SK-N-SH treated with all-trans-retinoic acid at 6 μM for 48 hours (cell line): ENCODE measurements at regions not wholly inside any gene's neighbourhood (a gene's known extent, or its start where the extent isn't known, plus 50 kb on each side); places are given as distances from the start of the nearest gene placed in this dataset.
"Not testable (repeated sequence)": the region's sequence is repeated elsewhere in the genome, so short reads cannot be mapped to it uniquely, and the experiment has no call there.

Experiments
- ATAC-seq: fragments of 200-7000 bp; cut with Tn5 transposase; 3 replicates; pipeline ENCODE4 v1.9.1; 2020; ENCODE audit warnings: mild to moderate bottlenecking, moderate library complexity
- ARNTL ChIP-seq: fragments of 450-650 bp; formaldehyde crosslinking; IDR thresholded peaks from 2 replicates; pipeline ENCODE4 v1.5.0; 2020; ENCODE audit warnings: low read depth, mild to moderate bottlenecking, moderate library complexity, borderline replicate concordance
- BACH2 ChIP-seq: fragments of 250-450 bp; sonication (Bioruptor Pico); IDR thresholded peaks from 2 replicates; pipeline ENCODE4 v1.9.0; 2021; ENCODE audit warnings: mild to moderate bottlenecking, borderline replicate concordance
- CREB5 ChIP-seq: fragments of 250-450 bp; sonication (Bioruptor Pico); IDR thresholded peaks from 2 replicates; pipeline ENCODE4 v1.5.1; 2020; ENCODE audit warnings: low read depth, mild to moderate bottlenecking, moderate library complexity
- CSDC2 ChIP-seq: fragments of 250-450 bp; sonication (Bioruptor Pico); IDR thresholded peaks from 2 replicates; pipeline ENCODE4 v1.5.0; 2020; ENCODE audit warnings: mild to moderate bottlenecking, moderate library complexity
- CSRNP3 ChIP-seq: fragments of 250-450 bp; sonication (Bioruptor Pico); IDR thresholded peaks from 2 replicates; pipeline ENCODE4 v1.5.1; 2021; ENCODE audit warnings: mild to moderate bottlenecking, moderate library complexity
- ESRRG ChIP-seq: fragments of 250-450 bp; sonication (Bioruptor Pico); IDR thresholded peaks from 2 replicates; pipeline ENCODE4 v1.6.1; 2021; ENCODE audit warnings: mild to moderate bottlenecking
- GLIS3 ChIP-seq: fragments of 250-450 bp; sonication (Bioruptor Pico); IDR thresholded peaks from 2 replicates; pipeline ENCODE4 v1.5.0; 2020; ENCODE audit warnings: mild to moderate bottlenecking, moderate library complexity
- PATZ1 ChIP-seq: fragments of 250-450 bp; sonication (Bioruptor Pico); IDR thresholded peaks from 2 replicates; pipeline ENCODE4 v1.8.0; 2020; ENCODE audit warnings: mild to moderate bottlenecking, moderate library complexity, borderline replicate concordance
- POU6F1 ChIP-seq: fragments of 250-450 bp; sonication (Bioruptor Pico); IDR thresholded peaks from 2 replicates; pipeline ENCODE4 v1.8.0; 2021; ENCODE audit warnings: low read depth, mild to moderate bottlenecking, moderate library complexity, borderline replicate concordance
- PPARA ChIP-seq: fragments of 250-450 bp; sonication (Bioruptor Pico); IDR thresholded peaks from 2 replicates; pipeline ENCODE4 v1.5.0; 2020; ENCODE audit warnings: mild to moderate bottlenecking, borderline replicate concordance
- RARB ChIP-seq: fragments of 250-450 bp; sonication (Bioruptor Pico); IDR thresholded peaks from 2 replicates; pipeline ENCODE4 v1.8.0; 2021; ENCODE audit warnings: mild to moderate bottlenecking, moderate library complexity
- SNAI2 ChIP-seq: fragments of 250-450 bp; sonication (Bioruptor Pico); IDR thresholded peaks from 2 replicates; pipeline ENCODE4 v1.5.0; 2020; ENCODE audit warnings: mild to moderate bottlenecking, moderate library complexity
- TCF4 ChIP-seq: fragments of 250-450 bp; sonication (Bioruptor Pico); IDR thresholded peaks from 2 replicates; pipeline ENCODE4 v1.8.0; 2021; ENCODE audit warnings: mild to moderate bottlenecking, moderate library complexity, borderline replicate concordance
- TSHZ2 ChIP-seq: fragments of 250-450 bp; sonication (Bioruptor Pico); IDR thresholded peaks from 2 replicates; pipeline ENCODE4 v1.5.0; 2020; ENCODE audit warnings: mild to moderate bottlenecking, moderate library complexity
- ZC3H10 ChIP-seq: fragments of 250-450 bp; sonication (Bioruptor Pico); IDR thresholded peaks from 2 replicates; pipeline ENCODE4 v1.5.1; 2021; ENCODE audit warnings: mild to moderate bottlenecking, moderate library complexity
- ZFP3 ChIP-seq: fragments of 250-450 bp; sonication (Bioruptor Pico); IDR thresholded peaks from 2 replicates; pipeline ENCODE4 v1.5.0; 2020; ENCODE audit warnings: mild to moderate bottlenecking, moderate library complexity
- ZNF565 ChIP-seq: fragments of 450-650 bp; formaldehyde crosslinking; conservative IDR thresholded peaks from 2 replicates; pipeline ENCODE4 v1.5.0; 2020; ENCODE audit warnings: low read depth, mild to moderate bottlenecking, moderate library complexity
- ZNF70 ChIP-seq: fragments of 450-650 bp; formaldehyde crosslinking; IDR thresholded peaks from 2 replicates; pipeline ENCODE4 v1.5.0; 2020; ENCODE audit warnings: mild to moderate bottlenecking, moderate library complexity
- ZNF8 ChIP-seq: fragments of 450-650 bp; formaldehyde crosslinking; IDR thresholded peaks from 2 replicates; pipeline ENCODE4 v1.5.0; 2020; ENCODE audit warnings: mild to moderate bottlenecking, moderate library complexity

- peak; percentile 31; the same call in 1 of the 3 replicates for ATAC-seq
- no peak for TF ChIP-seq CREB5 (CRISPR knock-in tag)
- TF ChIP-seq ZC3H10: no peak
- TF ChIP-seq POU6F1: no peak
- no peak for TF ChIP-seq ZNF565 (CRISPR knock-in tag)
- no peak for TF ChIP-seq GLIS3
- no peak for TF ChIP-seq ZNF8
- TF ChIP-seq ARNTL (CRISPR knock-in tag): no peak
- TF ChIP-seq PPARA (CRISPR knock-in tag): no peak
- TF ChIP-seq RARB (CRISPR knock-in tag): no peak
- no peak for TF ChIP-seq ZNF70 (CRISPR knock-in tag)
- TF ChIP-seq CSRNP3: no peak
- TF ChIP-seq TCF4 (CRISPR knock-in tag): no peak
- no peak for TF ChIP-seq ESRRG (CRISPR knock-in tag)
- TF ChIP-seq BACH2 (CRISPR knock-in tag): no peak
- no peak for TF ChIP-seq SNAI2 (CRISPR knock-in tag)
- no peak for TF ChIP-seq TSHZ2
- no peak for TF ChIP-seq PATZ1 (CRISPR knock-in tag)
- TF ChIP-seq CSDC2: no peak
Observed at GRCh38 chr1:56120021-56120420, 459.3 kb downstream of the PLPP3 start.

GRCh38 chr1:56118676-56119075, 460.7 kb downstream of the PLPP3 start:
- not testable (repeated sequence) for ATAC-seq

GRCh38 chr1:56115701-56116100, 463.7 kb downstream of the PLPP3 start:
- no peak for ATAC-seq
- TF ChIP-seq SNAI2 (CRISPR knock-in tag): no peak
- TF ChIP-seq POU6F1: no peak
- no peak for TF ChIP-seq ZFP3
- no peak for TF ChIP-seq BACH2 (CRISPR knock-in tag)

GRCh38 chr1:56113679-56114078, 465.7 kb downstream of the PLPP3 start:
- ATAC-seq: no peak
- TF ChIP-seq SNAI2 (CRISPR knock-in tag) (no peak), CSRNP3 (no peak), PATZ1 (CRISPR knock-in tag) (no peak), GLIS3 (no peak), RARB (CRISPR knock-in tag) (no peak), PPARA (CRISPR knock-in tag) (no peak), CREB5 (CRISPR knock-in tag) (no peak), ZFP3 (no peak)
